Gastroesophageal sphincter (tissue), 4 donors: ENCODE measurements at regions not wholly inside any gene's neighbourhood (a gene's known extent, or its start where the extent isn't known, plus 50 kb on each side); places are given as distances from the start of the nearest gene placed in this dataset.
"Not testable (repeated sequence)": the region's sequence is repeated elsewhere in the genome, so short reads cannot be mapped to it uniquely, and the experiment has no call there.

Experiments used
- ATAC-seq: fragments of 150-250 bp; one replicate; pipeline ENCODE4 v1.9.1; 2016; ENCODE audit warnings: mild to moderate bottlenecking, moderate library complexity
- H3K27ac ChIP-seq, 4 donors: fragments of 200-600 bp; sonication (generic) in 3 of 4; 1 replicate in 3 of 4; 2 replicates in 1 of 4; pipeline ENCODE4 v1.5.1; 2016 to 2019
- H3K27me3 ChIP-seq: fragments of 200-600 bp; sonication (generic); one replicate; pipeline ENCODE4 v1.5.1; 2019
- H3K36me3 ChIP-seq, 2 donors: fragments of 200-600 bp; sonication (generic); one replicate each; pipeline ENCODE4 v1.5.1; 2019; ENCODE audit warnings: control low read depth in 1 of 2
- H3K4me1 ChIP-seq, 3 donors: fragments of 200-600 bp; sonication (generic); 1 replicate in 2 of 3; 2 replicates in 1 of 3; pipeline ENCODE4 v1.5.1; 2016 to 2019; ENCODE audit warnings: control low read depth in 2 of 3
- H3K4me3 ChIP-seq, 2 donors: fragments of 200-600 bp; sonication (generic); one replicate each; pipeline ENCODE4 v1.5.1; 2019; ENCODE audit warnings: mild to moderate bottlenecking in 1 of 2, moderate library complexity in 1 of 2
- H3K9me3 ChIP-seq, 3 donors: fragments of 200-600 bp; sonication (generic); one replicate each; pipeline ENCODE4 v1.5.1; 2017 to 2019; ENCODE audit warnings: control low read depth in 2 of 3
- CTCF ChIP-seq, 4 experiments: fragments of 200-600 bp in 2 of 4; fragments of 450-650 bp in 2 of 4; sonication (generic) in 1 of 4; IDR thresholded peaks; one replicate each; pipeline ENCODE4 v1.5.1; 2017 to 2019; ENCODE audit warnings: antibody characterized with exemption in 4 of 4, mild to moderate bottlenecking in 2 of 4, moderate library complexity in 2 of 4
- EP300 ChIP-seq: sonication (generic); formaldehyde crosslinking; IDR thresholded peaks from one replicate; pipeline ENCODE4 v1.6.1; 2017; ENCODE audit warnings: antibody characterized with exemption, mild to moderate bottlenecking
- POLR2A ChIP-seq, 2 donors: fragments of 450-650 bp; IDR thresholded peaks; one replicate each; pipeline ENCODE4 v1.6.1; 2017; ENCODE audit warnings: antibody characterized with exemption in 2 of 2, mild to moderate bottlenecking in 2 of 2, moderate library complexity in 1 of 2
- POLR2AphosphoS5 ChIP-seq: sonication (generic); formaldehyde crosslinking; IDR thresholded peaks from one replicate; pipeline ENCODE4 v1.6.1; 2017; ENCODE audit warnings: antibody characterized with exemption
- WGBS, 2 donors: methylation state at CpG; one replicate each; pipeline ENCODE4 v1.1.5; 2018; ENCODE audit warnings: low coverage in 1 of 2; 5-methylcytosine and 5-hydroxymethylcytosine counted together

- no peak for ATAC-seq
- H3K36me3 ChIP-seq, result no peaks in the 10 kb centered on the region
- peaks cover 0 to 32% (median 0%) of the 10 kb centered on the region in 3 donors for H3K9me3 ChIP-seq
- no peaks in the 10 kb centered on the region for H3K4me1 ChIP-seq
- no peaks in the 10 kb centered on the region for H3K27me3 ChIP-seq
- no peak for TF ChIP-seq POLR2AphosphoS5
- TF ChIP-seq CTCF (IDR thresholded peaks at IDR 0.05), result no peak
- no peak for TF ChIP-seq POLR2A (IDR thresholded peaks at IDR 0.05)
- no peak for TF ChIP-seq EP300
- H3K4me3 ChIP-seq, result no peak overlapping the region
- no peak overlapping the region for H3K27ac ChIP-seq
These were observed 148.1 kb downstream of the NPR3 start for GRCh38 chr5:32859211-32859641.

- Histone ChIP-seq H3K27me3 (no peaks in the 10 kb centered on the region), H3K9me3 (peaks cover 0 to 5% (median 0%) of the 10 kb centered on the region in 3 donors), H3K4me3 (no peak overlapping the region), H3K27ac (no peak overlapping the region), H3K4me1 (no peaks in the 10 kb centered on the region), H3K36me3 (no peaks in the 10 kb centered on the region)
- TF ChIP-seq POLR2A (IDR thresholded peaks at IDR 0.05) (no peak), EP300 (no peak), CTCF (IDR thresholded peaks at IDR 0.05) (no peak), POLR2AphosphoS5 (no peak)
- no peak for ATAC-seq
- WGBS, 2 donors, result 62% methylated on average over 5 of the region's 5 CpGs; no CpG with 5 or more reads in 1 of the 2 donors
These were observed 154.4 kb downstream of the NPR3 start for GRCh38 chr5:32865475-32865874.

GRCh38 chr5:32866138-32866537 lies 155.0 kb downstream of the NPR3 start:
- WGBS, 2 donors, result 50 to 85% methylated on average over 1 of the region's 1 CpG
- no peaks in the 10 kb centered on the region for H3K27me3 ChIP-seq
- H3K36me3 ChIP-seq, result no peaks in the 10 kb centered on the region
- ATAC-seq, result no peak
- no peak overlapping the region for H3K4me3 ChIP-seq
- H3K9me3 ChIP-seq, result peaks cover 0 to 4% (median 0%) of the 10 kb centered on the region in 3 donors
- H3K27ac ChIP-seq, result no peak overlapping the region
- no peaks in the 10 kb centered on the region for H3K4me1 ChIP-seq
- TF ChIP-seq CTCF (IDR thresholded peaks at IDR 0.05), result no peak
- TF ChIP-seq POLR2A (IDR thresholded peaks at IDR 0.05), result no peak
- no peak for TF ChIP-seq EP300
- TF ChIP-seq POLR2AphosphoS5, result no peak

- peaks cover 0 to 23% (median 0%) of the 10 kb centered on the region in 3 donors for H3K9me3 ChIP-seq
- 65 to 66% methylated on average over 3 of the region's 3 CpGs for WGBS, 2 donors
- H3K27ac ChIP-seq, result no peak overlapping the region
- H3K4me1 ChIP-seq, result no peaks in the 10 kb centered on the region
- no peaks in the 10 kb centered on the region for H3K27me3 ChIP-seq
- H3K36me3 ChIP-seq, result no peaks in the 10 kb centered on the region
- TF ChIP-seq POLR2A (IDR thresholded peaks at IDR 0.05) (no peak), POLR2AphosphoS5 (no peak), EP300 (no peak), CTCF (IDR thresholded peaks at IDR 0.05) (no peak)
- no peak overlapping the region for H3K4me3 ChIP-seq
- no peak for ATAC-seq
These were observed 158.1 kb downstream of the NPR3 start for GRCh38 chr5:32869216-32869615.

- H3K27ac ChIP-seq, result no peak overlapping the region
These were observed 165.7 kb downstream of the NPR3 start for GRCh38 chr5:32876791-32877190.

GRCh38 chr5:32879364-32879763 lies 168.2 kb downstream of the NPR3 start:
- not testable (repeated sequence) for H3K4me3 ChIP-seq, ATAC-seq, H3K36me3 ChIP-seq, H3K4me1 ChIP-seq, H3K27me3 ChIP-seq, H3K27ac ChIP-seq
- 56 to 83% methylated on average over 3 of the region's 3 CpGs for WGBS, 2 donors
- H3K9me3 ChIP-seq, result peaks cover 0 to 45% (median 0%) of the 10 kb centered on the region in 3 donors

More at GRCh38 chr5:32876791-32877190, 165.7 kb downstream of the NPR3 start:
- TF ChIP-seq CTCF (IDR thresholded peaks at IDR 0.05) (no peak), POLR2AphosphoS5 (no peak), POLR2A (IDR thresholded peaks at IDR 0.05) (no peak), EP300 (no peak)
- Histone ChIP-seq H3K27me3 (no peaks in the 10 kb centered on the region), H3K36me3 (no peaks in the 10 kb centered on the region), H3K4me3 (no peak overlapping the region), H3K4me1 (no peaks in the 10 kb centered on the region), H3K9me3 (peaks cover 0 to 39% (median 0%) of the 10 kb centered on the region in 3 donors)
- 43 to 50% methylated on average over 1 of the region's 1 CpG for WGBS, 2 donors
- ATAC-seq, result no peak
